ENCODE measurements at regions not wholly inside any gene's neighbourhood (a gene's known extent, or its start where the extent isn't known, plus 50 kb on each side); places are given as distances from the start of the nearest gene placed in this dataset.

- DNase-seq (ENCODE audit: low read depth, low spot score) = no peak
- in situ Hi-C loops (cut with HindIII; ENCODE audit: low pct_unique_long_range_greater_than_20kb, low sequenced_read_pairs) = no loop called here
Measured at GRCh38 chr4:185915817-185916216, 103.8 kb upstream of the SORBS2 start.

DNA sequence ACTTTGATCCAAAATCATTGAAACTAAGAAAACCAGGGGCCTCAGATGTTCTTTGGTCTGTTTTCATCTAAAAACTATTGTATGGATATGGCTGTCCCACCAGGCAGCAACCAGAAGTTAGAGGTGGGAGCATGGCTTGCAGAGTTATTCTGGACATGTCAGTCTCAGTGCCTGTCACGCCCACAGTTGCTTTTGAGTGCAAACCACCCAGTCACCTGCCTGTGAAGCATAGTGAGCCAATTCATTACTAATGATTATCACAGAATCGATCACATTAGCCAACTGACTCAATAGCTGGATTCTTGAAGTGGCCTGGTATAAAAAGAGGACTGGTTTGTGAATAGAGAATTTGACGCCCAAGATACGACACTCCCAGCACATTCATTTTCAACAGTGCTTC is 104.2 kb upstream of the SORBS2 start:
- in situ Hi-C loops (cut with HindIII; ENCODE audit: low pct_unique_long_range_greater_than_20kb, low sequenced_read_pairs) = no loop called here
- no peak for DNase-seq (ENCODE audit: low read depth, low spot score)

DNA sequence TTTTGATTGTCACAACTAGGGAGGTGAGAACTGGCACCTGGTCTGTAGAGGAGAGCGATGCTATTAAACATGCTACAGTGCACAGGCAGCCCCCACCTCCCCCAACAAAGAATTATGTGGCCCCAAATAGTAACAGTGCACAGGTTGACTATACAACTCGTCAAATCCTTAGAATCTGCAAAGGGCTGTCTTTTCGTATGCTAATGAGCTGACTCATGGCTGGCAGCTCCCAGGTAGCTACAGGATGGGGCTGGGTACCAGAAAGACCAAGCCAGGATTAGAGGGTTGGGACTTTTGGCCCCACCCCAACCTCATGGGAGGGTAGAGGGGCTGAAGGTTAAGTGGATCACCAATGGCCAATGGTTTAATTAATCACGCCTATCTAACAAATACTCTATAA is 104.7 kb upstream of the SORBS2 start:
- DNase-seq (ENCODE audit: low read depth, low spot score) = no peak
- in situ Hi-C loops (cut with HindIII; ENCODE audit: low pct_unique_long_range_greater_than_20kb, low sequenced_read_pairs) = no loop called here

GRCh38 chr4:185919107-185919506 is 107.1 kb upstream of the SORBS2 start:
- DNase-seq (ENCODE audit: low read depth, low spot score) = no peak
- in situ Hi-C loops (cut with HindIII; ENCODE audit: low pct_unique_long_range_greater_than_20kb, low sequenced_read_pairs) = no loop called here

DNA sequence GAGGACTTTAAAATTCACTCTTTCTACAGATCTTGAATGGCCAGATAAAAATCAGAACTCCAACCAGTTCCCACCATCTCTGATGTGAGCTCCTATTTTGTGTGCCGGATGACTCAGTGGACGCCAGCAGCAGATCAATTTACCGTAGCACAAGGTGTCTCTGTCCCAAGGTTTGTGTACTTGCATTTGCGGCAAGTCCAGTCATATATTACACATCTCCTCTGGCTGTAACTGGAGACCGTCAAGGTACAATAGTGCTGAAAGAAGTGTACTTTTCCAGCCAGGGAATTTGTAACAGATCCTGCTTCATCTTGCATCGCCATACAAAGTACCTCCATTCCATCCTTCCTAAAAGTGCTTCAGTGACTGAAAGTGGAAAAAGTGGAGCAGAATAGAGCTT is 108.2 kb upstream of the SORBS2 start:
- in situ Hi-C loops (cut with HindIII; ENCODE audit: low pct_unique_long_range_greater_than_20kb, low sequenced_read_pairs) = no loop called here
- no peak for DNase-seq (ENCODE audit: low read depth, low spot score)

DNA sequence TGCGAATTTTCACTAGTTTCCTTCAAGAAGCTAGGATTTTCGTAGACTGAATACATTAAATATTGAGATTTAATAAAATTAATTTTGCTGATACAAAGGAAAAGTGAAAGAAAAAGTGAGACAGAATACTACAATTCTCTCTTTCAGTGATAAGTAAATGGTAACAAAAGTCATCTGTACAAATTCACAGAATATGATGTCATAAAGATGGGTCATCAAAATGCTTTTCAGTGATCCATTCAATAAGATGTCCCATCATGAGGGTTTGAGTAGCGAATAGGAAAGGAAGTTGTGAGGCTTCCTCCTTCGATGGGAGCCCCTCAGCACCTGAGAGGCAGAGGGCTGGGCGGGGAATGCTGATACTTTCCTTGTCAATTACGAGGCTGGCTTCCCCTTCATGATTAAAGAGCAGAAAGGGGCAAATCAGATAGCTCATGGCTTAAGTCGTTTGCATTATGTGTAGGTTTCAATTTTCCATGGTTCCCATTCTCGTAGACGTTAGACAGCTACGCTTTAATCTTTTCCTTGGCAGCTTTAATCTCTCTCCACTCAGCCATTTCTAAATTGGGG is 108.8 kb upstream of the SORBS2 start:
- DNase-seq (ENCODE audit: low read depth, low spot score) = no peak
- in situ Hi-C loops (cut with HindIII; ENCODE audit: low pct_unique_long_range_greater_than_20kb, low sequenced_read_pairs) = no loop called here

DNA sequence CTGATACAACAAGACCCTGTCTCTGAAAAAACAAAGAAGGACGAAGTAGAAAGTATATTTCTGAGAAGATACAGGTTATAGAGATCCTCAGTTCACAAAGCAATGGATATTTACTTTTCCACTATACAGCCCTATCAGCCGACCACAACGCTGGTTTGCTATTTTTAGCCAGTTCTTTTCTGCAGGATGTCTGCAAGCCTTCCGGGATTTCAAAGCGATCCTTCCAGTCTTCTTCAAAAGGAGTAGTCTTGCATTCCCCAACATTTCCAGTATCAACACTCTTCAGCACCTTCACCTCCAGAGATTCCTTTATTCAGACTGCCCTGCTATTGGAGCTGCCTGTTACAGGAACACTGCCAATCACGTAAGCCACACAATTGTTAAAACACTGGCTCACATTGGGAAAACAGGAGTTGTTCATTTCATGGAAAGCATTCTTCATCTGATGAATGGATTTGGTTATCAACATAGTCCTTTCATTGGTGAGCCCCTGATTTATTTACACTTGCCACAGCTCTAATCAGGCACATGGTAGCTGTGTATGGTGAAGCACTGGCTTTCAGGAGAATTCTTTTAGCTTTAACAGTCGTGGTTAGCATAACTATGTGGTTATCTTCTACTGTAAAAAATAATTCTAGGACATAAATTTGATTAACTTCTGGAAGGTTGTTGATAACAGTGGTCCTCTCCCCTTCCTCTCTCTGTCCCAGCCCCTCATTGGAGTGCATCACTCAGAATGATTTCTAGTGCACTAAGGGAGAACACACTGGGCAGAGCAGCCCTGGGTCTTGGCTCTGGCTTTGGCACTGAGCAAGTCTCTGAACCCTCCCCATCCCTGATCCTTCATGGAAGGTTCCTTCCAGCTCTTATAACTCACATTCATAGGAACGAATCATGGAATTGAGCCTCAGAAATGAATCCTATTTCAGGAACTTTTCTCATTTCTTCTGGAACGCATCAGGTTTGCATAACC is 109.9 kb upstream of the SORBS2 start:
- no peak for DNase-seq (ENCODE audit: low read depth, low spot score)
- in situ Hi-C loops (cut with HindIII; ENCODE audit: low pct_unique_long_range_greater_than_20kb, low sequenced_read_pairs) = no loop called here

DNA sequence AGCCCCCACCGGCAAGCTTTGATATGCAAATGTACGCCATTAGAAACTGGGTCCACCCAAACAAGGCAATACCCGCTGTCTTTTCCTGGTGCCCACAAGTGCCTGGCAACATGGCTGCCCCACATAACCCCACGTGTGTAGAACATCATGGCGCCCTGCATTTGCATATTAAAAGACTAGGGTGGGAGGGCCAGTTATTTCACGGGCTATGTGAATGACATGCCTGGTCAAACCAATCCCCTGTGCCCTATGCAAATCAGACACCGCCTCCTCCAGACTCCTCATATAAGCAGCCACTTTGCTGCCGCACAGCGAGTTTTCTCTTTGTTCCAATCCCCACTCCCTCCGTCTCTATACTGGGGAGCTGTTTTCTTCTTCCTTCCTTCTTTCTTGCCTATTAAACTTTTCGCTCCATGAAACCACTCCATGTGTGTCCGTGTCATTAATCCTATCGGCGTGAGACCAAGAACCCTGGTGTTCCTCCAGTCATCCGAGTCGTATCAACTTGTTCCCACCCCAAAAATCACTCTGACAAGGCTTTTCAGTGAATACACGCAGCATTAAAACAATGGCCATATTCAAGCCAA is 112.6 kb upstream of the SORBS2 start:
- no peak for DNase-seq (ENCODE audit: low read depth, low spot score)
- in situ Hi-C loops (cut with HindIII; ENCODE audit: low pct_unique_long_range_greater_than_20kb, low sequenced_read_pairs) = no loop called here

GRCh38 chr4:185925910-185926360 is 113.9 kb upstream of the SORBS2 start:
- in situ Hi-C loops (cut with HindIII; ENCODE audit: low pct_unique_long_range_greater_than_20kb, low sequenced_read_pairs) = no loop called here
- DNase-seq (ENCODE audit: low read depth, low spot score) = no peak

DNA sequence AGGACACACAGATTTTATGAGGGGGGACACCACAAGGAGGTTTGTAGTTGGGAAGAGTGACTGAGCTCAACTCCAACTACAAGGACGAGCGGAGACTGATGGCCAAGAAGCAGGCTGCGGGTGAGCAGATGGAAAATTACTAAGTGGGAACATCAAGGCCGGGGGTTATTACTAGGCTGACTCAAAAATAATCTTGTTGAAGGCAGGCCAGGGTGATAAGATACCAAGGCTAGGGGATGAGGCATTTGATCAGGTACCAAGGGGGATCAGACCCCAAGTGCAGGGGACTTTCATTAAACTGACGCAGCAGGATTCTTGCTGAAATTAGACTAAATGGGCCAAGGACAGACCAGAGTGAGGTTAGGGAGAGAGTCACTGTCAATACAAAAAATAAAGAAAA is 119.4 kb upstream of the SORBS2 start:
- no peak for DNase-seq (ENCODE audit: low read depth, low spot score)

GRCh38 chr4:185931986-185932385 is 120.0 kb upstream of the SORBS2 start:
- no peak for DNase-seq (ENCODE audit: low read depth, low spot score)
- in situ Hi-C loops (cut with HindIII; ENCODE audit: low pct_unique_long_range_greater_than_20kb, low sequenced_read_pairs) = no loop called here

More for the DNA sequence above, 119.4 kb upstream of the SORBS2 start:
- in situ Hi-C loops (cut with HindIII; ENCODE audit: low pct_unique_long_range_greater_than_20kb, low sequenced_read_pairs) = no loop called here

GRCh38 chr4:185932491-185932890 is 120.5 kb upstream of the SORBS2 start:
- no peak for DNase-seq (ENCODE audit: low read depth, low spot score)
- in situ Hi-C loops (cut with HindIII; ENCODE audit: low pct_unique_long_range_greater_than_20kb, low sequenced_read_pairs) = no loop called here

DNA sequence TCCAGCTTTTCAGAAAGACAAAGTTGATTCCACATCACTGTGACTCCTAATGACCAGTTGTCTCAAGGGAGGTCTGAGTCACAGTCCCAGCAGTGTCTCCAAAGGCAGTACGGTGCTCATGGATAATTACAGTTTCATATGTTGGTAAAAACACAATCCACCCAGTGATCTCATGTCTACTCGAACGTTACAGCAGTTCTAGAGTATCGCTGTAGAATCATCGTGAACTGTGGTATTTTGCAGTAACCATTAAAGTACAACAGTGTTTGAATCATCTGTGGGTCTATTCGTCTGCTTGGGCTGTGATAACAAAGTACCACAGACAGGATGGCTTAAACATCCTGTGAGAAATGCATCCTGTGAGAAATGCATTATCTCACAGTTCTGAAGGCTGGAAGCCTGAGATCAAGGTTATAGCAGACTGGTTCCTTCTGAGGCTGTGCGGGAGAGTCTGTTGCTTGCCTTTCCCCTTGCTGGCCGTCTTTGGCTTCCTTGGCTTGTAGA is 121.1 kb upstream of the SORBS2 start:
- no peak for DNase-seq (ENCODE audit: low read depth, low spot score)
- in situ Hi-C loops (cut with HindIII; ENCODE audit: low pct_unique_long_range_greater_than_20kb, low sequenced_read_pairs) = no loop called here

GRCh38 chr4:185936650-185937376 is 124.8 kb upstream of the SORBS2 start:
- in situ Hi-C loops (cut with HindIII; ENCODE audit: low pct_unique_long_range_greater_than_20kb, low sequenced_read_pairs) = no loop called here
- peak; percentile 25 for DNase-seq (ENCODE audit: low read depth, low spot score)

DNA sequence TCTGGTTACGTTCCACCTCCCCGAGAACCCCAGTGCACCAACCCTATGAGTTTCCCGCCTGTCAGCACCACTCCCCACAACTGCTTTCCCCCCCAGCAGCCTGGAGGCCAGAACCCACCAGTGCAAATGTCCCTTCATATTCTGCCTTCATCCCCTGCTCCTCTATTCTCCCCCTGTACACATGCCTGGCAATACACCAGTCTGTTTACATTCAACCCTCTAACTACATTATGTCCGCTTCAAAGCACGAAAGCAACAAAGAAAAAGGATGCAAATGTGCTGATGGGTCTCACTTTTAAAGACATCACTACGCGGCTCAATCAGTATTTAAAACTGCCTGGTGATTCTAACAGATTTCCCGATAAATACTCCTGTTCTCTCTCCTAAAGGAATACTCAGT is 126.7 kb upstream of the SORBS2 start:
- in situ Hi-C loops (cut with HindIII; ENCODE audit: low pct_unique_long_range_greater_than_20kb, low sequenced_read_pairs) = no loop called here
- no peak for DNase-seq (ENCODE audit: low read depth, low spot score)

GRCh38 chr4:185941461-185941860 is 127.5 kb upstream of the TLR3 start:
- no peak for DNase-seq (ENCODE audit: low read depth, low spot score)
- in situ Hi-C loops (cut with HindIII; ENCODE audit: low pct_unique_long_range_greater_than_20kb, low sequenced_read_pairs) = no loop called here

GRCh38 chr4:185945252-185945651 is 123.7 kb upstream of the TLR3 start:
- no peak for DNase-seq (ENCODE audit: low read depth, low spot score)
- in situ Hi-C loops (cut with HindIII; ENCODE audit: low pct_unique_long_range_greater_than_20kb, low sequenced_read_pairs) = no loop called here

DNA sequence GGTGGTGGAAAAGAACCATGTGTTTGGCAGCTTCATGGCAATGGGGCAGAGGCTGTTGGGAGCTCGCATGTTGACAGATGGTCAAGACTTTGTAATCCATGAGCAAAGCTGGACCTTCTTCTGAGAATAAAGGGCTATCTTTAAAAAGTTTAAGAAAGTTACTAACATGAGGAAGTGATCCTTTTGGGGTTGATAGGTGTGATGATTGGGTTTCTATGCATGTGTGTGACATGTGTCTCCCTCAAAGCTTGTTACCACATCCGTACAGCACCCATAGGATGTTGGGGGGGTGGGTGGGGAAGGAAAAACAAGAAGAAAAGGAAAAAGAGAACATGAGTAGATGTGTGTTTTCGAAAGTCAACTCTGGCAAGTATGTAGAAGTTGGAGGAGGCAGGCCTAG is 123.0 kb upstream of the TLR3 start:
- in situ Hi-C loops (cut with HindIII; ENCODE audit: low pct_unique_long_range_greater_than_20kb, low sequenced_read_pairs) = no loop called here
- no peak for DNase-seq (ENCODE audit: low read depth, low spot score)

All from SK-MEL-5 (cell line).